Esophagus muscularis mucosa (tissue), 4 donors: ENCODE measurements at regions not wholly inside any gene's neighbourhood (a gene's known extent, or its start where the extent isn't known, plus 50 kb on each side); places are given as distances from the start of the nearest gene placed in this dataset.

Experiments used
- DNase-seq: peaks from one replicate; pipeline ENCODE4 v3.0.0-alpha.2; 2017; ENCODE audit errors: extremely low spot score
- H3K27ac ChIP-seq, 4 donors: fragments of 200-600 bp; sonication (generic); replicated peaks in 1 of 4; 1 replicate in 3 of 4; 2 replicates in 1 of 4; pipeline ENCODE4 v1.5.1; 2016 to 2019; ENCODE audit warnings: mild to moderate bottlenecking in 1 of 4
- H3K27me3 ChIP-seq, 4 donors: fragments of 200-600 bp; sonication (generic); one replicate each; pipeline versions ENCODE4 v1.5.1 to v1.6.0; 2016 to 2019
- H3K36me3 ChIP-seq, 4 donors: fragments of 200-600 bp; sonication (generic); one replicate each; pipeline ENCODE4 v1.5.1; 2016 to 2019
- H3K4me1 ChIP-seq, 4 donors: fragments of 200-600 bp; sonication (generic); one replicate each; pipeline ENCODE4 v1.5.1; 2016 to 2019
- H3K4me3 ChIP-seq, 4 donors: fragments of 200-600 bp; sonication (generic); 1 replicate in 2 of 4; 2 replicates in 2 of 4; pipeline ENCODE4 v1.5.1; 2016 to 2019; ENCODE audit warnings: mild to moderate bottlenecking in 4 of 4, moderate library complexity in 1 of 4
- H3K9me3 ChIP-seq, 4 donors: fragments of 200-600 bp; sonication (generic); 1 replicate in 3 of 4; 2 replicates in 1 of 4; pipeline ENCODE4 v1.5.1; 2016 to 2019
- EP300 ChIP-seq: sonication (generic); formaldehyde crosslinking; IDR thresholded peaks from one replicate; pipeline ENCODE4 v1.6.1; 2017; ENCODE audit warnings: antibody characterized with exemption
- POLR2A ChIP-seq: fragments of 450-650 bp; IDR thresholded peaks from one replicate; pipeline ENCODE4 v1.6.1; 2017; ENCODE audit warnings: antibody characterized with exemption, moderate library complexity, mild to moderate bottlenecking, low read depth
- POLR2AphosphoS5 ChIP-seq, 2 donors: sonication (generic); formaldehyde crosslinking; IDR thresholded peaks; one replicate each; pipeline ENCODE4 v1.6.1; 2017; ENCODE audit warnings: antibody characterized with exemption in 2 of 2
- WGBS: methylation state at CpG from one replicate; pipeline ENCODE4 v1.1.5; 2018; 5-methylcytosine and 5-hydroxymethylcytosine counted together
- intact Hi-C: fragments of 100-400 bp; cut with DNase I; formaldehyde crosslinking; loops from one replicate; pipeline ENCODE4 v1.15.1; 2023
- TF ChIP-seq, protein P1 (sequence below), 3 experiments: fragments of 200-600 bp in 2 of 3; fragments of 450-650 bp in 1 of 3; sonication (generic) in 2 of 3; IDR thresholded peaks; one replicate each; pipeline ENCODE4 v1.5.1; 2017 to 2019; ENCODE audit warnings: antibody characterized with exemption in 3 of 3, mild to moderate bottlenecking in 2 of 3, moderate library complexity in 1 of 3

DNA sequence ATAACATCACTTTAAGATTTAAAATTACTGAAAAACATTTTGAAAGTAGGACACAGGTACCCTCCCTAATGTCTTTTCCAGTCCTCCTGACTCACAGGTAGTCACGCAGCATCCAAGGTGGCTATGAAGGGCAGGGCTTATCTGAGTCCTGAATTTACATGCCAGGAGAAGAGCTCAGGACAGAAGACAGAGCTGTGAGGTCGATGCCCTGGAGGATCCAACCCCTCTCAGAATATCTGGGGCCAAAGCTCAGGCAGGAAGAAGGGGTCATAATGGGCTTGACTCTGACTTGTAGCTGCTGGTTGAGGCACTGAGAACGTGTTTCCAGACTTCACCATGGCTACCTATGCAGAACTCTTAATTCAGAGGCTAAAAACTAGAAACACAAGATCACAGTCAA, 177.5 kb downstream of the AASDH start:
- no peak overlapping the region for H3K27ac ChIP-seq
- no peaks in the 10 kb centered on the region for H3K9me3 ChIP-seq
- H3K4me3 ChIP-seq: no peak overlapping the region
- intact Hi-C loops: no loop called here
- H3K27me3 ChIP-seq: no peaks in the 10 kb centered on the region
- 80% methylated on average over 3 of the region's 3 CpGs for WGBS
- TF ChIP-seq POLR2A (no peak), POLR2AphosphoS5 (IDR thresholded peaks at IDR 0.05) (no peak), EP300 (no peak)
- TF ChIP-seq, protein P1, sequence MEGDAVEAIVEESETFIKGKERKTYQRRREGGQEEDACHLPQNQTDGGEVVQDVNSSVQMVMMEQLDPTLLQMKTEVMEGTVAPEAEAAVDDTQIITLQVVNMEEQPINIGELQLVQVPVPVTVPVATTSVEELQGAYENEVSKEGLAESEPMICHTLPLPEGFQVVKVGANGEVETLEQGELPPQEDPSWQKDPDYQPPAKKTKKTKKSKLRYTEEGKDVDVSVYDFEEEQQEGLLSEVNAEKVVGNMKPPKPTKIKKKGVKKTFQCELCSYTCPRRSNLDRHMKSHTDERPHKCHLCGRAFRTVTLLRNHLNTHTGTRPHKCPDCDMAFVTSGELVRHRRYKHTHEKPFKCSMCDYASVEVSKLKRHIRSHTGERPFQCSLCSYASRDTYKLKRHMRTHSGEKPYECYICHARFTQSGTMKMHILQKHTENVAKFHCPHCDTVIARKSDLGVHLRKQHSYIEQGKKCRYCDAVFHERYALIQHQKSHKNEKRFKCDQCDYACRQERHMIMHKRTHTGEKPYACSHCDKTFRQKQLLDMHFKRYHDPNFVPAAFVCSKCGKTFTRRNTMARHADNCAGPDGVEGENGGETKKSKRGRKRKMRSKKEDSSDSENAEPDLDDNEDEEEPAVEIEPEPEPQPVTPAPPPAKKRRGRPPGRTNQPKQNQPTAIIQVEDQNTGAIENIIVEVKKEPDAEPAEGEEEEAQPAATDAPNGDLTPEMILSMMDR (IDR thresholded peaks at IDR 0.05): no peak
- peak; percentile 26 for DNase-seq
- no peaks in the 10 kb centered on the region for H3K4me1 ChIP-seq
- H3K36me3 ChIP-seq: no peaks in the 10 kb centered on the region

DNA sequence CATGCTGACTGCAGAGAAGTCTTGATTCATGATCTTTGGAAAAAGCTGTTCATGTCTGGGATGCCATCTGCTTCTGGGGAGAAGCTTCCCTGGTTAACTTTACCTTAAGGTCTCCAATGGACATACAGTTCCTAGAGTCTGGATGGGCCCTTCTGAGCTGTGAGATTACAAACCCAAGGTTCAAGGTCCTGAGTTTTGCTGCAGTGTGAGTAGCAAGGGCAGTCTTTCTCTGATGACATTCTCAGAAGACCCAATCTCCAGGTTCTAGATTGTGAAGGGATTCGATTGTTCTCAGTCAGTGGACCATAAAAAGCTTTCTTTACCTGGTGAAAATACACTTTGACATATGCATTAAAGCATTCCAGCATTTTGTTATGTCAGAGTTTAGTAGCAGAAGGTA, 179.2 kb downstream of the AASDH start:
- H3K9me3 ChIP-seq: no peaks in the 10 kb centered on the region
- no peak overlapping the region for H3K27ac ChIP-seq
- H3K27me3 ChIP-seq: no peaks in the 10 kb centered on the region
- H3K4me3 ChIP-seq: no peak overlapping the region
- TF ChIP-seq POLR2AphosphoS5 (IDR thresholded peaks at IDR 0.05): no peak
- TF ChIP-seq POLR2A: no peak
- TF ChIP-seq, protein P1 (IDR thresholded peaks at IDR 0.05): no peak
- no peak for TF ChIP-seq EP300
- intact Hi-C loops: no loop called here
- 0% methylated on average over 1 of the region's 1 CpG for WGBS
- H3K4me1 ChIP-seq: no peaks in the 10 kb centered on the region
- no peak for DNase-seq
- no peaks in the 10 kb centered on the region for H3K36me3 ChIP-seq

DNA sequence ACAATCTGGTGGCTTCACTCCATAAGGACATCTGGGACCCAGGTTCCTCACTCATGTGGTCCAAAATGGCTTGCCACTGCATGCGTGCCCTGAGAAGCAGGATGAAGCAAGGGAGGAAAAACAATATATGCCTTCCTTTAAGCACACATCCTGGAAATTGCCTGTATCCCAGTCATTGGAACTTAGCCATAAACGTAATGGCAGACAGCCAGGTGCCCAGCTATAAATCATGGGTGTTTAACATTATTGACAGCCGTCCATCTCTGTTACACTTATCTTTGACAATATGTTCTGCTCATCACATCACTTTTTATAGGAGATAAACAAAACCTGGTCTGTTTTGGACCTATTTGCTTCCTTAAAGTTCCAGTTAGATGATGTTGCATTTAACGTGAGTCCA, 181.0 kb downstream of the AASDH start:
- WGBS: 92% methylated on average over 4 of the region's 4 CpGs
- Histone ChIP-seq H3K27ac (no peak overlapping the region), H3K36me3 (no peaks in the 10 kb centered on the region), H3K27me3 (no peaks in the 10 kb centered on the region), H3K9me3 (no peaks in the 10 kb centered on the region), H3K4me3 (no peak overlapping the region), H3K4me1 (no peaks in the 10 kb centered on the region)
- TF ChIP-seq POLR2A: no peak
- TF ChIP-seq POLR2AphosphoS5 (IDR thresholded peaks at IDR 0.05): no peak
- TF ChIP-seq, protein P1 (IDR thresholded peaks at IDR 0.05): no peak
- DNase-seq: peak; percentile 12
- intact Hi-C loops: no loop called here

DNA sequence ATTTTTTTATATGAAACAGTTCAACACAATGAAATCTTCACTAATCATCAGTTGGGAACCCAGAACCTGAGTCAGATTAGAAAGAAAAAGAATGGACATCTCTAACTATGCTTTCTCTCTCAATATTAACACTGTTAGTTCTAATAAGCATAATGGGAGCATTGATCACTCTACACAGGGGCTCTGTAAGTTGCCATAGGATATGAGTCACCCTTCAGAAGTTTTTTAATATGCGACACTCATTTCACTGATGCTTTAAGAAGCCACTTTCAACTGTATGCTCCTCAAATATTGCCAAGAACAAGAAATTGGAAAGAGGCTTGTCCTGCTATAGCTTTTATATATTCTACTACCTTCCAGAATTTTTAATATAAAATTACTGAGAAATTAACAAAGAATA, 187.0 kb downstream of the AASDH start:
- Histone ChIP-seq H3K4me1 (peaks cover 0 to 18% (median 13%) of the 10 kb centered on the region in 4 donors), H3K27ac (no peak overlapping the region), H3K9me3 (no peaks in the 10 kb centered on the region), H3K27me3 (no peaks in the 10 kb centered on the region), H3K36me3 (no peaks in the 10 kb centered on the region), H3K4me3 (no peak overlapping the region)
- TF ChIP-seq, protein P1 (IDR thresholded peaks at IDR 0.05): no peak
- TF ChIP-seq EP300 (no peak), POLR2A (no peak), POLR2AphosphoS5 (IDR thresholded peaks at IDR 0.05) (no peak)
- WGBS: 82% methylated on average over 1 of the region's 1 CpG
- DNase-seq: no peak
- intact Hi-C loops: no loop called here

DNA sequence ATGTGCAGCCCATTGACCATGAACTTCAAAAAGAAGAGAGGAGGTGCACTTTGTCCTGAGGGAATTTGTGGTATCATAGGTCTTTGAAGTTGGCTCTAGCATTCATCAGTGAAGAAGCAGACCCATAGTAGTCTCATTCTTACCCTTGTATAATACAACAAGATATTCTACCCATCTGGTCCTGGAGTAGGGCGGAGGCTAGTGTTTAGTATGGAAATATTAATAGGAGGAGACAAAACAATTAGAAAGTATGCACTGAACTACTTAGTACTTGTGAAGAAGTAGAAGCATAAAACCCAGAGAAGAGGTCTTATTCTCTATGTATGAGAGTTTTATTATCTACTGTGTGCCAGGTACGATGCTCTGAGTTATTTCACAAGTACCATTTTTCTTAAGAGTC, 189.0 kb downstream of the AASDH start:
- Histone ChIP-seq H3K36me3 (no peaks in the 10 kb centered on the region), H3K27me3 (no peaks in the 10 kb centered on the region), H3K27ac (no peak overlapping the region), H3K9me3 (no peaks in the 10 kb centered on the region), H3K4me3 (no peak overlapping the region), H3K4me1 (peaks cover 0 to 24% (median 20%) of the 10 kb centered on the region in 4 donors)
- WGBS: 95% methylated on average over 2 of the region's 2 CpGs
- intact Hi-C loops: no loop called here
- TF ChIP-seq POLR2AphosphoS5 (IDR thresholded peaks at IDR 0.05) (no peak), POLR2A (no peak), EP300 (no peak)
- TF ChIP-seq, protein P1 (IDR thresholded peaks at IDR 0.05): no peak
- DNase-seq: no peak
